Neural cell (in vitro differentiated cells): ENCODE measurements at regions not wholly inside any gene's neighbourhood (a gene's known extent, or its start where the extent isn't known, plus 50 kb on each side); places are given as distances from the start of the nearest gene placed in this dataset.

Experiments
- H2AFZ ChIP-seq: fragments of 200-600, 300-800 bp; sonication (generic), shearing (Covaris generic); 2 replicates; pipeline ENCODE4 v1.6.0; 2014; ENCODE audit warnings: low read depth, mild to moderate bottlenecking, antibody characterized with exemption, low read length, moderate library complexity
- H3F3A ChIP-seq: fragments of 200-600 bp; shearing (Covaris generic); 2 replicates; pipeline ENCODE4 v1.6.1; 2016; ENCODE audit warnings: mild to moderate bottlenecking, moderate library complexity, mixed read lengths, antibody characterized with exemption, low read length; ENCODE audit not compliant: insufficient read depth, poor library complexity, severe bottlenecking
- H3K27ac ChIP-seq: fragments of 200-600, 300-800 bp; sonication (generic), shearing (Covaris generic); 2 replicates; pipeline ENCODE4 v1.5.1; 2014; ENCODE audit warnings: mild to moderate bottlenecking, low read length, moderate library complexity
- H3K27me3 ChIP-seq: fragments of 300-800, 200-600 bp; sonication (generic), shearing (Covaris generic); 2 replicates; pipeline ENCODE4 v1.6.0; 2014; ENCODE audit warnings: mild to moderate bottlenecking, low read depth, low read length, moderate library complexity; ENCODE audit not compliant: insufficient read depth
- H3K36me3 ChIP-seq: fragments of 300-800, 200-600 bp; sonication (generic), shearing (Covaris generic); 2 replicates; pipeline ENCODE4 v1.5.1; 2014; ENCODE audit warnings: mild to moderate bottlenecking, antibody characterized with exemption, low read length, moderate library complexity; ENCODE audit not compliant: insufficient read depth
- H3K4me2 ChIP-seq: fragments of 300-800, 200-600 bp; sonication (generic), shearing (Covaris generic); 2 replicates; pipeline ENCODE4 v1.6.0; 2014; ENCODE audit warnings: mild to moderate bottlenecking, low read length
- H3K4me3 ChIP-seq: fragments of 300-800, 200-600 bp; sonication (generic), shearing (Covaris generic); 2 replicates; pipeline ENCODE4 v1.5.1; 2014; ENCODE audit warnings: mild to moderate bottlenecking, low read length, moderate library complexity
- H3K79me2 ChIP-seq: fragments of 200-600 bp; shearing (Covaris generic); replicated peaks from 2 replicates; pipeline ENCODE4 v1.6.0; 2014; ENCODE audit warnings: mild to moderate bottlenecking, low read length, moderate library complexity; ENCODE audit not compliant: insufficient read depth
- H3K9ac ChIP-seq: fragments of 300-800, 200-600 bp; sonication (generic), shearing (Covaris generic); 2 replicates; pipeline ENCODE4 v1.6.1; 2016; ENCODE audit warnings: mild to moderate bottlenecking, low read length, mixed read lengths
- H3K9me2 ChIP-seq: fragments of 200-600 bp; shearing (Covaris generic); 2 replicates; pipeline ENCODE4 v1.6.1; 2016; ENCODE audit warnings: mild to moderate bottlenecking, low read length, mixed read lengths; ENCODE audit not compliant: insufficient read depth
- H3K9me3 ChIP-seq: fragments of 200-600, 300-800 bp; sonication (generic), shearing (Covaris generic); 2 replicates; pipeline ENCODE4 v1.6.1; 2016; ENCODE audit warnings: mild to moderate bottlenecking, mixed run types, low read length, moderate library complexity, mixed read lengths
- H4K20me1 ChIP-seq: fragments of 200-600 bp; shearing (Covaris generic); 2 replicates; pipeline ENCODE4 v1.6.1; 2016; ENCODE audit warnings: mild to moderate bottlenecking, mixed run types; ENCODE audit not compliant: insufficient read depth
- CTCF ChIP-seq: fragments of 450-650 bp; IDR thresholded peaks from 2 replicates; pipeline ENCODE4 v1.5.1; 2014; ENCODE audit warnings: antibody characterized with exemption, mild to moderate bottlenecking, moderate library complexity; ENCODE audit not compliant: poor library complexity, severe bottlenecking
- EP300 ChIP-seq: fragments of 450-650 bp; conservative IDR thresholded peaks from 2 replicates; pipeline ENCODE4 v1.6.1; 2014; ENCODE audit warnings: antibody characterized with exemption, mild to moderate bottlenecking, moderate library complexity; ENCODE audit not compliant: poor library complexity, severe bottlenecking
- EZH2 ChIP-seq: fragments of 200-600, 300-800 bp; shearing (Covaris generic), sonication (generic); IDR thresholded peaks from 2 replicates; pipeline ENCODE4 v1.6.1; 2014; ENCODE audit warnings: antibody characterized with exemption, low read length, borderline replicate concordance, mild to moderate bottlenecking; ENCODE audit not compliant: insufficient read depth, poor library complexity, severe bottlenecking
- MXI1 ChIP-seq: fragments of 450-650 bp; conservative IDR thresholded peaks from 2 replicates; pipeline ENCODE4 v1.6.1; 2014; ENCODE audit warnings: antibody characterized with exemption, mild to moderate bottlenecking; ENCODE audit not compliant: poor library complexity, severe bottlenecking
- POLR2AphosphoS5 ChIP-seq: IDR thresholded peaks from 2 replicates; pipeline ENCODE4 v1.6.1; 2012
- RAD21 ChIP-seq: fragments of 450-650 bp; conservative IDR thresholded peaks from 2 replicates; pipeline ENCODE4 v1.6.1; 2014; ENCODE audit warnings: antibody characterized with exemption, mild to moderate bottlenecking, moderate library complexity
- REST ChIP-seq: IDR thresholded peaks from 2 replicates; pipeline ENCODE4 v1.6.1; 2012; ENCODE audit warnings: borderline replicate concordance
- SMC3 ChIP-seq: fragments of 450-650 bp; conservative IDR thresholded peaks from 2 replicates; pipeline ENCODE4 v1.6.1; 2014; ENCODE audit warnings: antibody characterized with exemption, mild to moderate bottlenecking, moderate library complexity; ENCODE audit not compliant: poor library complexity
- TAF1 ChIP-seq: IDR thresholded peaks from 2 replicates; pipeline ENCODE4 v1.6.1; 2012; ENCODE audit warnings: low read depth

GRCh38 chr13:104592545-104593250, 1526.5 kb upstream of the SLC10A2 start:
- Histone ChIP-seq H4K20me1 (no peaks in the 10 kb centered on the region), H3K79me2 (no peaks in the 10 kb centered on the region), H3K36me3 (no peaks in the 10 kb centered on the region), H3K27ac (no peak overlapping the region), H3F3A (no peaks in the 10 kb centered on the region), H3K4me3 (no peak overlapping the region), H2AFZ (no peak overlapping the region), H3K9ac (no peak overlapping the region), H3K9me2 (no peaks in the 10 kb centered on the region), H3K9me3 (no peaks in the 10 kb centered on the region), H3K27me3 (no peaks in the 10 kb centered on the region), H3K4me2 (no peak overlapping the region)
- TF ChIP-seq MXI1 (no peak), REST (no peak), EZH2 (no peak), TAF1 (no peak), EP300 (no peak), CTCF (no peak), RAD21 (no peak), SMC3 (no peak), POLR2AphosphoS5 (no peak)

- no peak for TF ChIP-seq SMC3
- no peak for TF ChIP-seq EZH2
- TF ChIP-seq POLR2AphosphoS5 = no peak
- no peak for TF ChIP-seq MXI1
- Histone ChIP-seq H3K79me2 (no peaks in the 10 kb centered on the region), H3F3A (no peaks in the 10 kb centered on the region), H3K27ac (no peak overlapping the region), H4K20me1 (no peaks in the 10 kb centered on the region), H3K27me3 (no peaks in the 10 kb centered on the region), H2AFZ (no peak overlapping the region), H3K9me2 (no peaks in the 10 kb centered on the region), H3K9ac (no peak overlapping the region), H3K4me2 (no peak overlapping the region), H3K9me3 (no peaks in the 10 kb centered on the region), H3K4me3 (no peak overlapping the region), H3K36me3 (no peaks in the 10 kb centered on the region)
These were observed 1525.9 kb upstream of the SLC10A2 start for GRCh38 chr13:104592127-104592526.
